Peyer's patch (tissue), 4 donors: ENCODE measurements at regions not wholly inside any gene's neighbourhood (a gene's known extent, or its start where the extent isn't known, plus 50 kb on each side); places are given as distances from the start of the nearest gene placed in this dataset.

Experiments
- DNase-seq, 3 donors: peaks; one replicate each; pipeline ENCODE4 v3.0.0-alpha.2; 2017 to 2019
- H3K27ac ChIP-seq, 4 donors: fragments of 200-600 bp; sonication (generic); one replicate each; pipeline ENCODE4 v1.5.1; 2016 to 2019
- H3K27me3 ChIP-seq, 2 donors: fragments of 200-600 bp; sonication (generic); one replicate each; pipeline ENCODE4 v1.5.1; 2019
- H3K36me3 ChIP-seq, 3 donors: fragments of 200-600 bp; sonication (generic); one replicate each; pipeline ENCODE4 v1.5.1; 2016 to 2019
- H3K4me1 ChIP-seq, 4 donors: fragments of 200-600 bp; sonication (generic); one replicate each; pipeline ENCODE4 v1.5.1; 2016 to 2019
- H3K4me3 ChIP-seq, 4 donors: fragments of 200-600 bp; sonication (generic); 1 replicate in 3 of 4; 2 replicates in 1 of 4; pipeline ENCODE4 v1.5.1; 2016 to 2019; ENCODE audit warnings: mild to moderate bottlenecking in 1 of 4
- H3K9me3 ChIP-seq, 4 donors: fragments of 200-600 bp; sonication (generic); one replicate each; pipeline ENCODE4 v1.5.1; 2016 to 2019; ENCODE audit warnings: mild to moderate bottlenecking in 1 of 4
- POLR2A ChIP-seq, 2 donors: fragments of 450-650 bp; IDR thresholded peaks; one replicate each; pipeline ENCODE4 v1.5.1; 2017; ENCODE audit warnings: antibody characterized with exemption in 2 of 2, mild to moderate bottlenecking in 2 of 2, moderate library complexity in 2 of 2
- TF ChIP-seq, protein P1 (sequence below), 6 experiments: fragments of 450-650 bp in 4 of 6; fragments of 200-600 bp in 2 of 6; sonication (generic) in 1 of 6; IDR thresholded peaks; one replicate each; pipeline ENCODE4 v1.5.1; 2017 to 2019; ENCODE audit warnings: antibody characterized with exemption in 6 of 6, mild to moderate bottlenecking in 3 of 6, moderate library complexity in 1 of 6

DNA sequence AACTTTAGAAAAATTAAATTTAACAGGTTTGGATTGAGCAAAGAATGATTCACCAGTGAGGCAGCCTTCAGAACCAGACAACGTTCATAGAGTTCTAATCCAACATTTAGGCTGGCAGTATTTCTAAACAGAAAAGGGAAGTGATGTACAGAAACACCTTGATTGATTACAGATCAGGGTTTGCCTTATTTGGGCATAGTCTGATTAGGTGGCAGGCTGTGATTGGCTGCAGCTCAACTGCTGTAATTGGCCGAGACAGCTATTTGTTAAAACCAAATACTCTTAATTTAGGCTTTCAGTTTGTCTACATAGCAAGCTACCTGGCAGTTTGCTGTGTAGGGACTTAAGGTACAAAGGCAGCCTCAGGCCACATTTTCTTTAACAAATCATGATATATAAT is 802.5 kb downstream of the IPMK start:
- Histone ChIP-seq H3K27ac (no peak overlapping the region), H3K4me1 (no peaks in the 10 kb centered on the region), H3K4me3 (no peak overlapping the region), H3K27me3 (no peaks in the 10 kb centered on the region), H3K9me3 (no peaks in the 10 kb centered on the region), H3K36me3 (no peaks in the 10 kb centered on the region)
- TF ChIP-seq, protein P1, sequence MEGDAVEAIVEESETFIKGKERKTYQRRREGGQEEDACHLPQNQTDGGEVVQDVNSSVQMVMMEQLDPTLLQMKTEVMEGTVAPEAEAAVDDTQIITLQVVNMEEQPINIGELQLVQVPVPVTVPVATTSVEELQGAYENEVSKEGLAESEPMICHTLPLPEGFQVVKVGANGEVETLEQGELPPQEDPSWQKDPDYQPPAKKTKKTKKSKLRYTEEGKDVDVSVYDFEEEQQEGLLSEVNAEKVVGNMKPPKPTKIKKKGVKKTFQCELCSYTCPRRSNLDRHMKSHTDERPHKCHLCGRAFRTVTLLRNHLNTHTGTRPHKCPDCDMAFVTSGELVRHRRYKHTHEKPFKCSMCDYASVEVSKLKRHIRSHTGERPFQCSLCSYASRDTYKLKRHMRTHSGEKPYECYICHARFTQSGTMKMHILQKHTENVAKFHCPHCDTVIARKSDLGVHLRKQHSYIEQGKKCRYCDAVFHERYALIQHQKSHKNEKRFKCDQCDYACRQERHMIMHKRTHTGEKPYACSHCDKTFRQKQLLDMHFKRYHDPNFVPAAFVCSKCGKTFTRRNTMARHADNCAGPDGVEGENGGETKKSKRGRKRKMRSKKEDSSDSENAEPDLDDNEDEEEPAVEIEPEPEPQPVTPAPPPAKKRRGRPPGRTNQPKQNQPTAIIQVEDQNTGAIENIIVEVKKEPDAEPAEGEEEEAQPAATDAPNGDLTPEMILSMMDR (IDR thresholded peaks at IDR 0.05): no peak
- no peak for TF ChIP-seq POLR2A (IDR thresholded peaks at IDR 0.05)
- DNase-seq: no peak

DNA sequence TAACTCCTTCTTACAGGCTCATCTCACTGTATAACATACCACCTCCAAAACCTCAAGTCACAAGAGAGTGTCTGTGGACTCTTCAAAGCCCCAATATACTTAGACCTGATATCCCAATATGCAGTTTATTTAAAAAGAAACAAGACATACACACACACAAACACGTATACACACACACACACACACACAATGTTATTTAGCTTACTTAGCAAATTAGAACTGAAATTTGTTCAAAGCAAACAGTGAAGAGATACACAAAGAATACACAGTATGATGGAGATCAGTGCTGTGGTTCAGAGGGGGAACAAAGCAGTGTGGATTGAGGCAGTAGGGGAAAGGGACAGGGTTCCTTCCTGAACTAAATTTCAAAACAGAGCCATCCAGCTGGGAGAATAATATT is 807.2 kb downstream of the IPMK start:
- no peak for TF ChIP-seq POLR2A (IDR thresholded peaks at IDR 0.05)
- TF ChIP-seq, protein P1 (IDR thresholded peaks at IDR 0.05): no peak
- H3K9me3 ChIP-seq: no peaks in the 10 kb centered on the region
- H3K36me3 ChIP-seq: no peaks in the 10 kb centered on the region
- no peaks in the 10 kb centered on the region for H3K27me3 ChIP-seq
- no peak for DNase-seq
- no peaks in the 10 kb centered on the region for H3K4me1 ChIP-seq
- H3K27ac ChIP-seq: no peak overlapping the region
- no peak overlapping the region for H3K4me3 ChIP-seq

DNA sequence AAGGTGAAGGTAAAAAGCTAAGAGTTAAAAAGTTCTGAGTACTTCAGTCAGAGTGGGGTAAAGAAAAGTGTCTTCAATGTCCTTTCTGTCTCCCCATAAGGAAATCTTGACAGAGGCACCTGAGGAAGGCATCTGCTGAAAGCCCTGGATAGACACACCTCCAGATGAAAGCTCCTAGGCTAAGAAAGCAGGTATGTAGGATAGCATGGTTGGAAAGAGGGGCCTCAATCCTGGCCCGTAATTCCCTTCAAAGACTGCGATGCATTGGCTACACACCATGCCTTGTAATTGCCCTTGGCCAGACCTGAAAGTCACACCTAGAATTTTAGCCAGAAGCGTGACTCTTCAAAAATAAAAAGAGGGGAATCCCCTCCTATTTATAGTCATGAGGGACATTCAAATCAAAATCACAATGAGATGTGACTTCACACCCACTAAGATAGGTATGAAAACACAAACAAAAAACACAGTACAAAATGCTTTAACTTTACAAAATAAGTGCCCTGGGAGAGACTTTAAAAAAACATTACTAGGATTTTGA is 809.7 kb downstream of the IPMK start:
- Histone ChIP-seq H3K36me3 (no peaks in the 10 kb centered on the region), H3K9me3 (no peaks in the 10 kb centered on the region), H3K27me3 (no peaks in the 10 kb centered on the region), H3K4me1 (no peaks in the 10 kb centered on the region), H3K27ac (no peak overlapping the region), H3K4me3 (no peak overlapping the region)
- TF ChIP-seq, protein P1 (IDR thresholded peaks at IDR 0.05): no peak
- TF ChIP-seq POLR2A (IDR thresholded peaks at IDR 0.05): no peak
- no peak for DNase-seq

DNA sequence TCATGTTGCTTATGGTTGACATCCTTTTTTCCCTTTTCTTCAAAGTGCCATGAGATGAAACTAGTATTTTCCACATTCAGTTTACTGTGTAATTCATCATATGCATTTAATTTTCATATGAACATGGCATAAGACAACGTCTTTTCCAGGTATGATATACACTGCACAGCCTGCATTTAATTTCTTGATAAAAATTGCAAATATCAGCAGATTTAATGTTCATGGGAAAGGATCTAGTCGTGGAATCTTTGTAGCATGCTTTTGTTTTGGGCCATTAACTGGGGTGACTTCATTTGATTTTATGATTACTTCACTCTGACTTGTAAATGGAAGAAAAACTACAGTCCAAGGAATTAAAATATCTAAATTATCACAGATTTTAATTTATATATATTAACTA is 837.3 kb downstream of the IPMK start:
- Histone ChIP-seq H3K4me3 (no peak overlapping the region), H3K27me3 (no peaks in the 10 kb centered on the region), H3K36me3 (no peaks in the 10 kb centered on the region), H3K4me1 (no peaks in the 10 kb centered on the region), H3K27ac (no peak overlapping the region), H3K9me3 (no peaks in the 10 kb centered on the region)
- TF ChIP-seq, protein P1 (IDR thresholded peaks at IDR 0.05): no peak
- TF ChIP-seq POLR2A (IDR thresholded peaks at IDR 0.05): no peak
- DNase-seq: no peak

DNA sequence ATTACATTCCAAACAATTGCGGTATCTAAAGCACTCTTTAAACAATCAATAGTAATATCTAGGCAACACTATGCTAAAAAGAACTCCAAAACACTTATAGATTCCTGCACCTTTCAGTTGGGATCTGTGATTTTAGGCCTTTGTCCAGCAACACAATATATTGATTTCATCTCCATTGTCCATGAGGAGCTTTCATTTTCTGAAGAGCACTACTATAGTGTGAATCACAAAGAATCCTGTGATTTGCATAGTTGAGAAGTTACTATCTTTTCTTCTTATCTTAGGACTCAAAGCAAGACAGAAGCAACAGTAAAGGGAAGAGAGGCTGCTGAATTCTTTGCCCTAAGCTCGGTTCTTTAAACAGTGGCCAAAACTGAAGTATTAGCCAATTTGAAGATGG is 846.8 kb downstream of the IPMK start:
- no peak for TF ChIP-seq POLR2A (IDR thresholded peaks at IDR 0.05)
- TF ChIP-seq, protein P1 (IDR thresholded peaks at IDR 0.05): no peak
- no peak for DNase-seq
- Histone ChIP-seq H3K9me3 (no peaks in the 10 kb centered on the region), H3K4me1 (no peaks in the 10 kb centered on the region), H3K27me3 (no peaks in the 10 kb centered on the region), H3K36me3 (no peaks in the 10 kb centered on the region), H3K4me3 (no peak overlapping the region), H3K27ac (no peak overlapping the region)

DNA sequence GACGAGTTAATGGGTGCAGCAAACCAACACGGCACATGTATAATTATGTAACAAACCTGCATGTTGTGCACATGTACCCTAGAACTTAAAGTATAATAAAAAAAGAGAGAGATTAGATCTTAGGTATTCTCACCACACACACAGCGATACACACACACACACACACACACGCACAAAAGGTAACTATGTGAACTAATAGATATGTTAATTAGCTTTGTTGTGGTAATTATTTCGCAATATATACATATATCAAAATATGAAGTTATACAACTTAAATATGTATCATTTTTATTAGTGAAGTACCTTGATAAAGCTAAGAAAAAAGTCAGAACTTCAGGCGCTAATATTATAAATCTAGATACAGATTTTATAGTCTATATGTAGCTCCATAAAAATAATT is 849.2 kb downstream of the IPMK start:
- H3K4me3 ChIP-seq: no peak overlapping the region
- no peak for TF ChIP-seq POLR2A (IDR thresholded peaks at IDR 0.05)
- TF ChIP-seq, protein P1 (IDR thresholded peaks at IDR 0.05): no peak
- H3K27me3 ChIP-seq: no peaks in the 10 kb centered on the region
- H3K36me3 ChIP-seq: no peaks in the 10 kb centered on the region
- no peak for DNase-seq
- H3K9me3 ChIP-seq: no peaks in the 10 kb centered on the region
- no peak overlapping the region for H3K27ac ChIP-seq
- H3K4me1 ChIP-seq: no peaks in the 10 kb centered on the region
